NCI-H1694 treated with DMSO at 0.1 percent for 48 hours (cell line): ENCODE measurements at regions not wholly inside any gene's neighbourhood (a gene's known extent, or its start where the extent isn't known, plus 50 kb on each side); places are given as distances from the start of the nearest gene placed in this dataset.
"Not testable (repeated sequence)": the region's sequence is repeated elsewhere in the genome, so short reads cannot be mapped to it uniquely, and the experiment has no call there.

Source experiments
- DNase-seq: peaks from one replicate; lab custom pipeline; 2025; lab: John Stamatoyannopoulos, UW

- no peak for DNase-seq
These were observed 162.2 kb upstream of the GPR101 start for GRCh38 chrX:137195991-137196390.

- DNase-seq, result no peak
These were observed 161.5 kb upstream of the GPR101 start for GRCh38 chrX:137195296-137195695.

GRCh38 chrX:137194164-137194563 is 160.4 kb upstream of the GPR101 start:
- peak; percentile 28 for DNase-seq

- no peak for DNase-seq
These were observed 153.7 kb upstream of the GPR101 start for GRCh38 chrX:137187540-137187939.

- DNase-seq, result no peak
These were observed 144.6 kb upstream of the GPR101 start for GRCh38 chrX:137178392-137178791.

GRCh38 chrX:137172317-137172948 is 138.6 kb upstream of the GPR101 start:
- no peak for DNase-seq

- DNase-seq, result no peak
These were observed 137.8 kb upstream of the GPR101 start for GRCh38 chrX:137171626-137172025.

GRCh38 chrX:137166591-137166990 is 132.8 kb upstream of the GPR101 start:
- no peak for DNase-seq

- DNase-seq, result no peak
These were observed 130.5 kb upstream of the GPR101 start for GRCh38 chrX:137164329-137164728.

GRCh38 chrX:137151403-137151802 is 117.6 kb upstream of the GPR101 start:
- DNase-seq, result no peak

- no peak for DNase-seq
These were observed 110.1 kb upstream of the GPR101 start for GRCh38 chrX:137143864-137144263.

GRCh38 chrX:137122651-137123050 is 88.9 kb upstream of the GPR101 start:
- DNase-seq, result not testable (repeated sequence)

GRCh38 chrX:137119049-137119448 is 85.3 kb upstream of the GPR101 start:
- DNase-seq, result no peak

- no peak for DNase-seq
These were observed 84.7 kb upstream of the GPR101 start for GRCh38 chrX:137118536-137118935.

GRCh38 chrX:137118136-137118535 is 84.3 kb upstream of the GPR101 start:
- DNase-seq, result no peak

GRCh38 chrX:137107877-137108276 is 74.1 kb upstream of the GPR101 start:
- DNase-seq, result not testable (repeated sequence)

GRCh38 chrX:137101273-137101990 is 67.6 kb upstream of the GPR101 start:
- no peak for DNase-seq
